PFSK-1 (cell line): ENCODE measurements at regions not wholly inside any gene's neighbourhood (a gene's known extent, or its start where the extent isn't known, plus 50 kb on each side); places are given as distances from the start of the nearest gene placed in this dataset.

Source experiments
- POLR2AphosphoS5 ChIP-seq: IDR thresholded peaks from 2 replicates; pipeline ENCODE4 v1.6.1; 2012; ENCODE audit warnings: low read depth, mild to moderate bottlenecking, control low read depth, low read length, moderate library complexity
- TAF1 ChIP-seq: IDR thresholded peaks from 2 replicates; pipeline ENCODE4 v1.6.1; 2012; ENCODE audit warnings: low read length, control low read depth, borderline replicate concordance; ENCODE audit not compliant: insufficient read depth

DNA sequence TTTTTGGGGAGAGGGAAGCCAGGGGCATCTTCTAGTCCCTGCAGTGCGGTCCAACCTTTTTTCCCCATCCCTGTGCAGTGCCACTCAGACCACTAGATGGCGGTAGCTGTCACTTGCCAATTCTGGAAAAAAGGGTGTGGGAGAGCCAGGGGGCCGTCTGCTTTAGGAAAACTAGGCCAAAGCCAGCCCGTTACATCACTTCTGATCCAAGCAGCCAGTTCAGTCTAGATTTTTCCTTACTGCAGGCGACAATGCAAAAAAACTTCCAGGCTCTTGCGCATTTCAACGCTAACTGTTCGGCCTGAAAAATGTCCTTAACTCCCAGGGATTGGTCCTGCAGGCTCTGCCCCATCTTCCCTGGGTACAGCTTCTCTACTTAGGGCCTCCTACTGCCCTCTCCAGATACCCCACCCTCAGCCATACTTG lies 69.2 kb upstream of the CES5A start:
- TF ChIP-seq POLR2AphosphoS5, result no peak
- no peak for TF ChIP-seq TAF1
